Esophagus squamous epithelium (tissue), 4 donors: ENCODE measurements at regions not wholly inside any gene's neighbourhood (a gene's known extent, or its start where the extent isn't known, plus 50 kb on each side); places are given as distances from the start of the nearest gene placed in this dataset.

Experiments
- POLR2A ChIP-seq, 4 donors: fragments of 450-650 bp; IDR thresholded peaks; one replicate each; pipeline ENCODE4 v1.6.1; 2017; ENCODE audit warnings: antibody characterized with exemption in 4 of 4, mild to moderate bottlenecking in 4 of 4, moderate library complexity in 3 of 4
- TF ChIP-seq, protein P1 (sequence below), 6 experiments: fragments of 450-650 bp in 4 of 6; fragments of 200-600 bp in 2 of 6; sonication (generic) in 2 of 6; IDR thresholded peaks; one replicate each; pipeline ENCODE4 v1.5.1; 2016 to 2019; ENCODE audit warnings: antibody characterized with exemption in 6 of 6, mild to moderate bottlenecking in 4 of 6, moderate library complexity in 4 of 6

DNA sequence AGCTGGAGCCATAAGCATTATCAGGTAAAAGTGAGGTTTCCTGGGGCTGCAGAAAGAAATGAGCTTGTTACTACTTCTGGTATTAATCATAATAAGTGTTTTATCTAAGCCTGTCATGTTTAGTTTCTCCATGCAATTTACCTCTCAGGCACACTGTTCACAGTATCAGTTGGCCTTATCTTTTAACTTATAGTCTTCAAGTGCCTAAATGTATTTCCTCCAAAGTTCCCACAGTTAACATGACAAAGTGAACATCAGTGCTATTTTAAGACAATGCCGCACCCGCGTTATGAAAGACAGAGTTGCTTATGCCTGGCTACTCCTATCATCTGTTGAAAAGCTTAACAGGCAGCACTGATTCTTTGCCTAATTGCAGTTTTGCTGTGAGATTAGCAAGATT, 408.7 kb upstream of the FAM241A start:
- TF ChIP-seq, protein P1, sequence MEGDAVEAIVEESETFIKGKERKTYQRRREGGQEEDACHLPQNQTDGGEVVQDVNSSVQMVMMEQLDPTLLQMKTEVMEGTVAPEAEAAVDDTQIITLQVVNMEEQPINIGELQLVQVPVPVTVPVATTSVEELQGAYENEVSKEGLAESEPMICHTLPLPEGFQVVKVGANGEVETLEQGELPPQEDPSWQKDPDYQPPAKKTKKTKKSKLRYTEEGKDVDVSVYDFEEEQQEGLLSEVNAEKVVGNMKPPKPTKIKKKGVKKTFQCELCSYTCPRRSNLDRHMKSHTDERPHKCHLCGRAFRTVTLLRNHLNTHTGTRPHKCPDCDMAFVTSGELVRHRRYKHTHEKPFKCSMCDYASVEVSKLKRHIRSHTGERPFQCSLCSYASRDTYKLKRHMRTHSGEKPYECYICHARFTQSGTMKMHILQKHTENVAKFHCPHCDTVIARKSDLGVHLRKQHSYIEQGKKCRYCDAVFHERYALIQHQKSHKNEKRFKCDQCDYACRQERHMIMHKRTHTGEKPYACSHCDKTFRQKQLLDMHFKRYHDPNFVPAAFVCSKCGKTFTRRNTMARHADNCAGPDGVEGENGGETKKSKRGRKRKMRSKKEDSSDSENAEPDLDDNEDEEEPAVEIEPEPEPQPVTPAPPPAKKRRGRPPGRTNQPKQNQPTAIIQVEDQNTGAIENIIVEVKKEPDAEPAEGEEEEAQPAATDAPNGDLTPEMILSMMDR (IDR thresholded peaks at IDR 0.05): no peak
- no peak for TF ChIP-seq POLR2A (IDR thresholded peaks at IDR 0.05)
